Activated CD4-positive, alpha-beta T cell treated with anti-CD3 and anti-CD28 coated beads for 1 hour (primary cell): ENCODE measurements at regions not wholly inside any gene's neighbourhood (a gene's known extent, or its start where the extent isn't known, plus 50 kb on each side); places are given as distances from the start of the nearest gene placed in this dataset.

Source experiments
- DNase-seq: peaks from one replicate; pipeline ENCODE4 v3.0.0-alpha.2; 2020

GRCh38 chr18:47758000-47758399 is 172.5 kb downstream of the SMAD2 start:
- no peak for DNase-seq

- DNase-seq = no peak
Observed at GRCh38 chr18:47756364-47757016, 174.0 kb downstream of the SMAD2 start.

- no peak for DNase-seq
Observed at GRCh38 chr18:47755102-47755456, 175.4 kb downstream of the SMAD2 start.

- no peak for DNase-seq
Observed at GRCh38 chr18:47754311-47755101, 176.0 kb downstream of the SMAD2 start.

- no peak for DNase-seq
Observed at GRCh38 chr18:47752796-47753645, 177.4 kb downstream of the SMAD2 start.

GRCh38 chr18:47750889-47751423 is 179.5 kb downstream of the SMAD2 start:
- no peak for DNase-seq

- no peak for DNase-seq
Observed at GRCh38 chr18:47749600-47749973, 180.9 kb downstream of the SMAD2 start.

- peak; percentile 69 for DNase-seq
Observed at GRCh38 chr18:47748847-47749599, 181.4 kb downstream of the SMAD2 start.

- no peak for DNase-seq
Observed at GRCh38 chr18:47748093-47748796, 182.2 kb downstream of the SMAD2 start.

- no peak for DNase-seq
Observed at GRCh38 chr18:47747260-47747795, 183.1 kb downstream of the SMAD2 start.

- DNase-seq = no peak
Observed at GRCh38 chr18:47746615-47747014, 183.8 kb downstream of the SMAD2 start.

- DNase-seq = no peak
Observed at GRCh38 chr18:47745227-47745626, 185.2 kb downstream of the SMAD2 start.

GRCh38 chr18:47737956-47738355 is 192.5 kb downstream of the SMAD2 start:
- DNase-seq = no peak

GRCh38 chr18:47737198-47737830 is 193.1 kb downstream of the SMAD2 start:
- no peak for DNase-seq

GRCh38 chr18:47736376-47737140 is 193.9 kb downstream of the SMAD2 start:
- no peak for DNase-seq

- no peak for DNase-seq
Observed at GRCh38 chr18:47735041-47735702, 195.3 kb downstream of the SMAD2 start.

- no peak for DNase-seq
Observed at GRCh38 chr18:47731276-47731675, 199.2 kb downstream of the SMAD2 start.

GRCh38 chr18:47730795-47731194 is 199.7 kb downstream of the SMAD2 start:
- DNase-seq = no peak

- DNase-seq = no peak
Observed at GRCh38 chr18:47729356-47729755, 201.1 kb downstream of the SMAD2 start.

- DNase-seq = no peak
Observed at GRCh38 chr18:47728921-47729320, 201.5 kb downstream of the SMAD2 start.
